ENCODE measurements at regions not wholly inside any gene's neighbourhood (a gene's known extent, or its start where the extent isn't known, plus 50 kb on each side); places are given as distances from the start of the nearest gene placed in this dataset.
"Not testable (repeated sequence)": the region's sequence is repeated elsewhere in the genome, so short reads cannot be mapped to it uniquely, and the experiment has no call there.

- Histone ChIP-seq H3K4me1 (ENCODE audit: insufficient read depth) (no peaks in the 10 kb centered on the region), H3K4me3 (no peak overlapping the region), H3K9me3 (no peaks in the 10 kb centered on the region), H3K27ac (no peak overlapping the region), H3K27me3 (no peaks in the 10 kb centered on the region), H3K36me3 (no peaks in the 10 kb centered on the region)
- intact Hi-C loops (cut with DNase I) = no loop called here
- DNase-seq = no peak
- TF ChIP-seq CTCF (IDR thresholded peaks at IDR 0.05) (no peak), POLR2A (IDR thresholded peaks at IDR 0.05) (no peak), EP300 (IDR thresholded peaks at IDR 0.05) (no peak)
- WGBS, 3 donors = 97 to 100% (median 97%) methylated on average over 5 of the region's 5 CpGs
Observed at GRCh38 chr22:23484651-23485050, 95.4 kb downstream of the IGLL1 start.

DNA sequence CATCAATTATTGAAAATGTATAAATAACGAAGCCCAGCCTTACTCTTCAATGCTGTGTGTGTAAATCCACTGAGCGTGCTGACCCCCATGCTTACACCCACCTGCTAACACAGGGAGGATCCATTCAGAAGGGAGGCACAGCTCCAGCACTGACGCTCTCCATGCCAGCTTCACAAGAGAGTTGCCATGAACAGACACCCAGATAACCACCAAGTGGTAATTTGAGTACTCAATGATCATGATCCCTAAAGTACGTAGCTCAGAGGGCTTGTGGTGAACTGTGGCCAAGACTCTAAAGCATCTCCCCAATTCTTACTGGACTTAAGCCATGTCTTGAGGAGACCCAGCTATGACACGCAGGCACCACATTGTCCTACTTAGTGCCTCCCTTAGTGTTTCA, 98.7 kb downstream of the IGLL1 start:
- intact Hi-C loops (cut with DNase I) = no loop called here
- WGBS, 3 donors = 91 to 95% (median 94%) methylated on average over 5 of the region's 5 CpGs
- Histone ChIP-seq H3K27me3 (no peaks in the 10 kb centered on the region), H3K4me3 (no peak overlapping the region), H3K27ac (no peak overlapping the region), H3K4me1 (ENCODE audit: insufficient read depth) (no peaks in the 10 kb centered on the region), H3K36me3 (no peaks in the 10 kb centered on the region), H3K9me3 (no peaks in the 10 kb centered on the region)
- no peak for DNase-seq
- TF ChIP-seq CTCF (IDR thresholded peaks at IDR 0.05) = no peak
- TF ChIP-seq EP300 (IDR thresholded peaks at IDR 0.05) = no peak
- no peak for TF ChIP-seq POLR2A (IDR thresholded peaks at IDR 0.05)

DNA sequence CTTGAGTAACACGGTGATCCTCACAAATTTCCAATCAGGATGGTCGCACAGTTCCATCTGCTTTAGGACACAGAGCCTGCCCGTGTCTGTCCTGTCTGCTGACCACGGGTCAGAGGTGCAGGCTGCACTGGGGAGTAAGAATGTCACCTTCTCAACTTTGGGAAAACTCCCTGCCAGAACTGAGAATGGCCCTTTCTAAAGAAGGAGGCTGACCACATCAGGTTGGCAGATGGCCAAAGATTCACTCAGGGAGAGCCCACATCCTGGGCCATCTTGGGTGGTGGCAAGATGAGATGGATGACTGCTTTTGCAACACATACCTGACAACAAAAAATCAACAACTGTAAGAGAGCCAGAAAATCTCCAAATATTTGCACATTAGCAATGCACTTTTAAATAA, 101.9 kb downstream of the IGLL1 start:
- intact Hi-C loops (cut with DNase I) = no loop called here

GRCh38 chr22:23474531-23474930, 105.6 kb downstream of the IGLL1 start:
- H3K9me3 ChIP-seq; H3K27ac ChIP-seq; intact Hi-C loops (cut with DNase I); H3K27me3 ChIP-seq; H3K4me3 ChIP-seq; DNase-seq; H3K36me3 ChIP-seq; H3K4me1 ChIP-seq (ENCODE audit: insufficient read depth): not testable (repeated sequence)
- WGBS, 3 donors = 89 to 91% (median 90%) methylated on average over 6 of the region's 6 CpGs

More for the DNA sequence above, 101.9 kb downstream of the IGLL1 start:
- WGBS, 3 donors = 66 to 86% (median 79%) methylated on average over 4 of the region's 4 CpGs
- H3K4me3 ChIP-seq = no peak overlapping the region
- H3K27ac ChIP-seq = no peak overlapping the region
- TF ChIP-seq EP300 (IDR thresholded peaks at IDR 0.05) (no peak), POLR2A (IDR thresholded peaks at IDR 0.05) (no peak), CTCF (IDR thresholded peaks at IDR 0.05) (no peak)
- no peaks in the 10 kb centered on the region for H3K27me3 ChIP-seq
- H3K9me3 ChIP-seq = no peaks in the 10 kb centered on the region
- H3K36me3 ChIP-seq = no peaks in the 10 kb centered on the region
- DNase-seq = no peak
- H3K4me1 ChIP-seq (ENCODE audit: insufficient read depth) = no peaks in the 10 kb centered on the region

DNA sequence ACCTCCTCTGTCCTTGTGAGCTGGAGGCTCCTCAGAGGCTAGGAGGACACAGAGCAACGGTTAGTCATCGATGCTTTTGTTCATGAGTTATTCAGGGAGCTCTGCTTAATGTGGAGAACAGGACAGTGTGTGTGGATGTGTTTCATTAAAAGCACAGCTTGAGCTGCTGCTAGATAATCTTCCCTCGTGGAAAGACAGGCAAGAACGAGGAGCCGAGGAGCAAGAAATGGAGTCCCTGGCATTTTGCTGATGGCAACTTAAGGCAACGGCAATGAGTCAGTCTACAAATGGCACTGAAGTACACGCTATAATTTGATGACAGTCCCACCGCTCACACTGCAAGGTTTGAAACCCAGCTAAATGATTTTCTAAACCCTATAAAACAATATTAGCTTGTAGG, 106.2 kb downstream of the IGLL1 start:
- Histone ChIP-seq H3K4me3 (no peak overlapping the region), H3K27ac (no peak overlapping the region), H3K36me3 (no peaks in the 10 kb centered on the region), H3K27me3 (no peaks in the 10 kb centered on the region), H3K9me3 (no peaks in the 10 kb centered on the region), H3K4me1 (ENCODE audit: insufficient read depth) (no peaks in the 10 kb centered on the region)
- 76 to 83% (median 81%) methylated on average over 8 of the region's 8 CpGs for WGBS, 3 donors
- DNase-seq = no peak
- intact Hi-C loops (cut with DNase I) = no loop called here
- TF ChIP-seq CTCF (IDR thresholded peaks at IDR 0.05) = no peak

- DNase-seq; H3K27me3 ChIP-seq; intact Hi-C loops (cut with DNase I); H3K36me3 ChIP-seq; H3K27ac ChIP-seq; H3K9me3 ChIP-seq; H3K4me3 ChIP-seq; H3K4me1 ChIP-seq (ENCODE audit: insufficient read depth): not testable (repeated sequence)
- WGBS, 3 donors = 88 to 98% (median 94%) methylated on average over 6 to 7 of the region's 7 CpGs
Observed at GRCh38 chr22:23472376-23472775, 107.7 kb downstream of the IGLL1 start.
